Subcutaneous abdominal adipose tissue (tissue), 5 donors: ENCODE measurements at regions not wholly inside any gene's neighbourhood (a gene's known extent, or its start where the extent isn't known, plus 50 kb on each side); places are given as distances from the start of the nearest gene placed in this dataset.

ENCODE experiments used
- H3K27ac ChIP-seq: one replicate; pipeline ENCODE4 v1.7.0; 2013; ENCODE audit warnings: low read depth, mild to moderate bottlenecking, inconsistent platforms, low read length, moderate library complexity
- H3K27me3 ChIP-seq, 5 donors: one replicate each; pipeline ENCODE4 v1.7.0; 2013; ENCODE audit warnings: low read length in 5 of 5, inconsistent platforms in 1 of 5; ENCODE audit not compliant: control insufficient read depth in 5 of 5, insufficient read depth in 4 of 5
- H3K36me3 ChIP-seq, 5 donors: one replicate each; pipeline ENCODE4 v1.7.0; 2013; ENCODE audit warnings: low read length in 5 of 5; ENCODE audit not compliant: control insufficient read depth in 5 of 5, insufficient read depth in 5 of 5
- H3K4me1 ChIP-seq, 5 donors: one replicate each; pipeline ENCODE4 v1.7.0; 2013; ENCODE audit warnings: low read length in 5 of 5, mild to moderate bottlenecking in 3 of 5, moderate library complexity in 1 of 5; ENCODE audit not compliant: control insufficient read depth in 5 of 5, insufficient read depth in 5 of 5
- H3K4me3 ChIP-seq, 5 donors: one replicate each; pipeline ENCODE4 v1.7.0; 2013; ENCODE audit warnings: low read length in 5 of 5, low read depth in 1 of 5
- H3K9ac ChIP-seq, 5 donors: one replicate each; pipeline ENCODE4 v1.7.0; 2013; ENCODE audit warnings: low read length in 5 of 5, mild to moderate bottlenecking in 4 of 5, moderate library complexity in 3 of 5
- H3K9me3 ChIP-seq, 5 donors: one replicate each; pipeline ENCODE4 v1.7.0; 2013; ENCODE audit warnings: low read length in 5 of 5; ENCODE audit not compliant: control insufficient read depth in 5 of 5
- donor health status: healthy.
- donor health status: healthy.
- donor health status: healthy.
- donor health status: healthy.
- donor health status: healthy.

DNA sequence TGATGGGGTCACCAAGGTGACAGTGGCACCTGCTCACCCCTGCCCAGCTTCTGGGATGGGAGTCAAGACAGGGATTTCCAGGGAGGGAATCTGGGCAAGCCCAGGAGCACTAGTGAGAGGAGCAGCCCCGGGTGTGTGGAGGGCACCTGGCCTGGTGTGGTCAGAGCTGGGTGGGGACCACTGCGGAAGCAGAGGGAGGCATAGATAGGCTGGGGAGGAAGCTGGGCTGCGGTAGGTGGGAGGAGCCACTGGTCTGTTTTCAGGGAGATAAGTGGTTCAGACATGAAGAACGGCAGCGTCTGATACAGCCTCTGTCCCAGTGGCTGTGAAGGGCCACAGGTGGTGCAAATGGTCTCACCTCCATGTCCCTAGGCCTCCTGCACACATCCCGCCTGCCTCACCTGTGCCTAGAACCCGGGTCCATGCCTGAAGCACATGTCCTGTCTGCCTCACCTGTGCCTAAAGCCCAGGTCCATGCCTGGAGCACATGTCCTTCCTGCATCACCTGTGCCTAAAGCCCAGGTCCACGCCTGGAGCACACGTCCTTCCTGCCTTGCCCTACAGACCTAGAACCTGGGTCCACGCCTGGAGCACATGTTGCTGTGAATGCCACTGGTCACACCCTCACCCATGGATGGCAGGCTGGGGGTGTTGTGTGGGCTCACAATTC, 325.9 kb upstream of the AJAP1 start:
- Histone ChIP-seq H3K4me3 (no peak overlapping the region), H3K4me1 (no peaks in the 10 kb centered on the region), H3K27ac (no peak overlapping the region), H3K36me3 (no peaks in the 10 kb centered on the region), H3K9ac (no peak overlapping the region), H3K9me3 (peaks cover 0 to 7% (median under 1%) of the 10 kb centered on the region in 5 donors), H3K27me3 (peaks cover 0 to 25% (median 14%) of the 10 kb centered on the region in 5 donors)

DNA sequence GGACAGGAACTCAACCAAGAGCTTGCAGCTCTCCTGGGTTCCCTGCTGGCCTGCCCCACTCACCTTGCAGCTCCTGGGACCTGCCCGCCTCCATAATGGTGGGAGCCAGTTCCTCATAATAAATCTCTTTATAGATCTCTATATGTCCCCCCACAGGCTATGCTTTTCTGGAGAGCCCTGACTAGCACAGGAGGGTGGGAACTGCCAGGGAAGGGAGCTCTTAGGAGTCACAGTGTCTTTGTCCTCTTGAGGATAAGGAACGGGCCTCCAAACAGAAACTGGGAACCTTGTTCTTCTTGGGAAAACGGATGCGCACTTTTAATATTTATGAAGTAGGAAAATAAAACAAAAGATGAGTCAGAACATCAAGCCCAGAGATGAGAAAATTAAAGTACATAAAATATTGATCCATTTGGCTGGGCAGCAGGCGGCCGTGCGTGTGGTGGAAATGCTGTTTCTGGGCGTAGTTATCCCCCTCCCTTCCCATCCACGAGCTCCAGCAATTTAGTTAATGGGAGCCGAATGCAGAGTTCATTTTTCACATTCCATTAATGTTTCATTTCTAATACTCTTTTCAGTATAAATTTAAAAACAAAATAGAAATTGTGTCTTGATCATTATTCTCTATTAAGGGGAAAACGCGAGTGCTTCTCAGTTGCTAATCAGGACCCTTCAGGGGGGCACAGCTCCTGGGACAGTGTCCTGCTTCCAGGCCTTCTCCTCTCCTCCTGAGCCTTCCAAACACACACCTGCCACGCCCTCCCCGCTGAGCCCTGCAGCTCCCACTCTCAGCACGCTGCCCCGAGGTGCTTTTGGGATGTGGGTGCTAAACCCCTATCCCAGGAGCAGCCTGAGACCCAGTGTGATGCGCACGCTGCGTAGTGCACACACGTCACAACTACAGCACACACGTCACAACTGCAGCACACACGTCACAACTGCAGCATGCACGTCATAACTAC, 323.3 kb upstream of the AJAP1 start:
- H3K36me3 ChIP-seq = no peaks in the 10 kb centered on the region
- peaks cover 0 to 25% (median 16%) of the 10 kb centered on the region in 5 donors for H3K27me3 ChIP-seq
- no peak overlapping the region for H3K4me3 ChIP-seq
- no peaks in the 10 kb centered on the region for H3K4me1 ChIP-seq
- H3K27ac ChIP-seq = no peak overlapping the region
- no peak overlapping the region for H3K9ac ChIP-seq
- H3K9me3 ChIP-seq = peaks cover 6 to 19% (median 7%) of the 10 kb centered on the region in 5 donors

DNA sequence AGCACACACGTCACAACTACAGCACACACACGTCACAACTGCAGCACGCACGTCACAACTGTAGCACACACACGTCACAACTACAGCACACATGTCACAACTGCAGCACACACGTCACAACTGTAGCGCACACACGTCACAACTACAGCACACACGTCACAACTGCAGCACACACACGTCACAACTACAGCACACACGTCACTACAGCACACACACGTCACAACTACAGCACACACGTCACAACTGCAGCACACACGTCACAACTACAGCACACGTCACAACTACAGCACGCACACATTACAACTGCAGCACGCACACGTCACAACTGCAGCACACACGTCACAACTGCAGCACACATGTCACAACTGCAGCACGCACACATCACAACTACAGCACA, 322.6 kb upstream of the AJAP1 start:
- H3K4me3 ChIP-seq = no peak overlapping the region
- H3K36me3 ChIP-seq = no peaks in the 10 kb centered on the region
- no peak overlapping the region for H3K9ac ChIP-seq
- no peaks in the 10 kb centered on the region for H3K4me1 ChIP-seq
- H3K9me3 ChIP-seq = peaks cover 6 to 24% (median 9%) of the 10 kb centered on the region in 5 donors
- peaks cover 0 to 21% (median 16%) of the 10 kb centered on the region in 5 donors for H3K27me3 ChIP-seq
- H3K27ac ChIP-seq = no peak overlapping the region

DNA sequence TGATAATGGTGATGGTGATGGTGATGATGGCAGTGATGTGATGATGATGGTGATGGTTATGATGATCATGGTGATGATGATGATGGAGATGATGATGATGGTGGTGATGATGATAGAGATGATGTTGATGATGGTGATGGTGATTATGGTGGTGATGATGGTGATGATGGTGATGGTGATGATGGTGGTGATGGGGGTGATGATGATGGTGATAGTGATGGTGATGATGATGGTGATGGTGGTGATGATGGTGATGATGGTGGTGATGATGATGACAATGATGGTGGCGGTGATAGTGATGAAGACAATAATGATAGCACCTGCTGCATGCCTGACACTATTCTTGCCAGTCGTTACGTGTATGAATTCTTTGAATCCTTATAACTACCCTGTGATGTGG, 317.9 kb upstream of the AJAP1 start:
- Histone ChIP-seq H3K36me3 (no peaks in the 10 kb centered on the region), H3K9ac (no peak overlapping the region), H3K27me3 (peaks cover 0 to 7% (median 5%) of the 10 kb centered on the region in 5 donors), H3K27ac (no peak overlapping the region), H3K4me3 (no peak overlapping the region), H3K4me1 (no peaks in the 10 kb centered on the region), H3K9me3 (peaks cover 6 to 24% (median 9%) of the 10 kb centered on the region in 5 donors)

DNA sequence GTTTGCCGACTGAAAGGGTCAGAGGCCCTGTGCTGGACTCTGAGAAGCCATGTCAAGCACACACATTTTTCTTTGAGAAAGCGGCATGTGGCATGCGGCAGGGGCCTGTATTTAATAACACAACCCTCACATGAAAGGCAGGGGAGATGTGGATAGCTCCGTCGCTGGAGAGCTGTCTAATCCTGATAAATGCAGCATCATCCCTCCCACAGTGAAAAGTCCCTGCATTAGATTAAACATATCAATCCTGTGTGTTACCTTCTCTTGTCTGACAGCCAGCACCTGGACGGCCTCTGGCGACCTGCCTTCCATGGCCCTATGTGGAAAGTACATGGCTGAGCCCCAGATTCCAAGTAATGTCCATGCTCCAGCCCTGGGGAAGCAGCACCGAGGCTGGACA, 313.0 kb upstream of the AJAP1 start:
- no peaks in the 10 kb centered on the region for H3K36me3 ChIP-seq
- no peak overlapping the region for H3K9ac ChIP-seq
- H3K9me3 ChIP-seq = peaks cover 0 to 2% (median 0%) of the 10 kb centered on the region in 5 donors
- H3K4me1 ChIP-seq = no peaks in the 10 kb centered on the region
- H3K4me3 ChIP-seq = no peak overlapping the region
- H3K27me3 ChIP-seq = peaks cover 0 to 8% (median 3%) of the 10 kb centered on the region in 5 donors
- no peak overlapping the region for H3K27ac ChIP-seq

DNA sequence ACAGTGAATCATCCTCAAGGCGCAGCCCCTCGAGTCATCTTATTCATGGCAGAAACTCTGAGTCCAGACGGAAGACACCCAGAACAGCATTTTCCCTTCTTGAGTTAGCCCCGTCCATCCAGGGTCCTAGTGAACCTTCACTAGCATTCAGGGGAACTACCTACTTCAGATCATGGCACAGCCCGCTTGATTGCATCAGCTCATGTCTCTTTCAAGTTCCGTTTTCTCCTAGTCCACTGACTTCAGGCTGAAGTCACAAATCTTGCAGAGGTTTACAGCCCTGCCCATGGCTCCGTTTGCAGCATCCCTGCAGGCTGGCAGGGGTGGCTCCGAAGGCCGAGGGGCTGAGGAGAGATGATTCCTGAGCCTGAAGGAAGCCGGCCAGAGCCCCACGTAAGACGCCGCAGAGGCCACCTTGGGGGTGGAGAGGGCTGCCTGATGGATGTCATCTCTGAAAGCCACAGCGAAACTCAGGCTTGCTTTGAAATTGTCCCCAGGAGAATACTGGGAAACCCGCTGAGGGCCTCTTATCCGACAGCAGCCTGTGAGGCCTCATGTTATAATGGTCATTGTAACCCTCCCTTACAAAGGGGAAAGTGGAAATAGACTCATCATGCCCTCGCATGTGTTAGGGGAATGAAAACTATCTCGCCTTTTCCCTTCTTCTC, 310.2 kb upstream of the AJAP1 start:
- Histone ChIP-seq H3K27ac (no peak overlapping the region), H3K4me3 (no peak overlapping the region), H3K9ac (no peak overlapping the region), H3K27me3 (peaks cover 0 to 8% (median 3%) of the 10 kb centered on the region in 5 donors), H3K36me3 (no peaks in the 10 kb centered on the region), H3K9me3 (no peaks in the 10 kb centered on the region), H3K4me1 (no peaks in the 10 kb centered on the region)

DNA sequence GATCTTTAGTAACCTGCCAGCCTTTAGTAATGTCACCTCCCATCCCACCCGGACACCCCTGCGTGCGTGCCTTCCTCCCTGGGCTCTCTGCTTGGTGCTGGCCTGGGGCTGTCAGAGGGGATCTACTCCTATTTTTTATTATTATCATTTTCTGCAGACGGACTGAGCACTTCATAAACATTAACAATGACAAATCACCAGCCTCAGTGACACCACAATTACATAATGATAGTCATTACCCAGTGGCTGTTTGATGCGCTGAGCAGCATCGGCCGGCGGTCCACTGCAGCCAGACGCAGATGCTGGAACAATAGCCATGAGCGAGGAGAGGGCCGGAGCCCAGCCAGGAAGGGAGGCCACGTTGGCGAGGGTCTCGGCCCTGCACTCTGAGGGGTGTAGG, 309.3 kb upstream of the AJAP1 start:
- Histone ChIP-seq H3K27ac (no peak overlapping the region), H3K4me1 (no peaks in the 10 kb centered on the region), H3K36me3 (no peaks in the 10 kb centered on the region), H3K9ac (no peak overlapping the region), H3K27me3 (peaks cover 0 to 7% (median 3%) of the 10 kb centered on the region in 5 donors), H3K4me3 (no peak overlapping the region), H3K9me3 (peaks cover 0 to 5% (median 0%) of the 10 kb centered on the region in 5 donors)

DNA sequence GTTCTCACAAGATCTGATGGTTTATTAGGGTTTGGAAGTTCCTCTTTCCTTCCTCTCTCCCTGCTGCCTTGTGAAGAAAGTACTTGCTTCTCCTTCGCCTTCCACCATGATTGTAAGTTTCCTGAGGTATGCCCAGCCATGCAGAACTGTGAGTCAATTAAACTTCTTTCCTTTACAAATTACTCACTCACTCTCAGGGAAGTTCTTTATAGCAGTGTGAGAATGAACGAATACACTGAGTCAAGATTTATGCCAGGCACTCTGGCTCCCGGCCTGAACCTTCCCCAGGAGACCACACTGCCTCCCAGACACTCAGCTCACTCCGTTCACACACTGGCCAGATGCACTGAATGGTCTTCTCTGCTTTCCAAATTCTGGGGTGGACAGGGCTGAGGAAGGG, 308.3 kb upstream of the AJAP1 start:
- no peak overlapping the region for H3K9ac ChIP-seq
- H3K27me3 ChIP-seq = peaks cover 0 to 5% (median 3%) of the 10 kb centered on the region in 5 donors
- no peaks in the 10 kb centered on the region for H3K36me3 ChIP-seq

DNA sequence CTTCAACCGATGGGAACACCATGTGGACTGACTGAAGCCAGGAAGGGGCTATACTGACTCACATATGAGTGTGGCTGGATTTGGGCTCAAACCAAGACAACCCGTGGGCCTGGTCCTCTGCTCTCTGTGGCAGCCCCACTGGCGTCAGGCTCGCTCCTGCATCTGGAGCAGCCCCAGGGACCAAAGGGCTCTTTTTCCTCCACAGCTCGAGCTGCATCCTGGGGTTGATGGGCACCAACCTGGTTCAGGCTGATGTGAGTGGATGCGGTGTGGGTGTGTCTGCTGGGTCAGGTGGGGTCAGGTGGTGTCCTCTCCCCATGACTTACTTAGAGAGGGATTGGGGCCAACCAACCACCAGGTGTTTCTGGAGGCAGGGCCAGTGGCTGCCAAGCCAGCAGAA, 303.0 kb upstream of the AJAP1 start:
- no peaks in the 10 kb centered on the region for H3K36me3 ChIP-seq
- no peak overlapping the region for H3K9ac ChIP-seq
- peaks cover 0 to 5% (median 0%) of the 10 kb centered on the region in 5 donors for H3K9me3 ChIP-seq
- no peaks in the 10 kb centered on the region for H3K4me1 ChIP-seq
- H3K27me3 ChIP-seq = peaks cover 0 to 8% (median 3%) of the 10 kb centered on the region in 5 donors
- no peak overlapping the region for H3K27ac ChIP-seq
- H3K4me3 ChIP-seq = no peak overlapping the region

More for the DNA sequence above, 308.3 kb upstream of the AJAP1 start:
- Histone ChIP-seq H3K27ac (no peak overlapping the region), H3K9me3 (peaks cover 0 to 5% (median 0%) of the 10 kb centered on the region in 5 donors), H3K4me1 (no peaks in the 10 kb centered on the region), H3K4me3 (no peak overlapping the region)
